IMR-90 (cell line): ENCODE measurements at regions not wholly inside any gene's neighbourhood (a gene's known extent, or its start where the extent isn't known, plus 50 kb on each side); places are given as distances from the start of the nearest gene placed in this dataset.

ENCODE experiments used
- ATAC-seq: fragments of 200-7000 bp; cut with Tn5 transposase; 2 replicates; pipeline ENCODE4 v1.9.1; 2020; ENCODE audit warnings: low read depth, mild to moderate bottlenecking, moderate library complexity
- BruUV-seq: library from RNA; stranded (reverse); fragments of 400-500 nt; replicated peaks from 2 replicates; lab custom pipeline; 2021; lab: Mats Ljungman, UMichigan
- CTCF ChIA-PET: fragments of 300-600 bp; formaldehyde crosslinking; extraction: SDS; loops from one replicate; lab custom pipeline; 2021; ENCODE audit warnings: antibody characterized with exemption; lab: Yijun Ruan, JAX
- POLR2A ChIA-PET: fragments of 300-600 bp; sonication (Branson Sonifier 250); formaldehyde crosslinking; loops from one replicate; lab custom pipeline; 2022; ENCODE audit warnings: antibody characterized with exemption; ENCODE audit not compliant: unreplicated experiment; lab: Charles Lee
- DNase-seq: peaks from one replicate; pipeline ENCODE4 v3.0.0; 2013
- H2AFZ ChIP-seq: replicated peaks from 2 replicates; pipeline ENCODE3; 2013; ENCODE audit warnings: low read length, mild to moderate bottlenecking; ENCODE audit not compliant: poor library complexity
- H2AK5ac ChIP-seq: 2 replicates; pipeline ENCODE4 v1.6.1; 2013; ENCODE audit warnings: low read depth, low read length, inconsistent platforms
- H2AK9ac ChIP-seq: replicated peaks from 2 replicates; pipeline ENCODE3; 2013; ENCODE audit warnings: mild to moderate bottlenecking, low read depth, low read length, moderate library complexity; ENCODE audit not compliant: poor library complexity
- H2BK120ac ChIP-seq: 2 replicates; pipeline ENCODE4 v1.6.1; 2013; ENCODE audit warnings: low read depth, low read length, inconsistent platforms
- H2BK15ac ChIP-seq: 3 replicates; pipeline ENCODE4 v1.6.1; 2013; ENCODE audit warnings: low read depth, low read length, inconsistent platforms
- H2BK20ac ChIP-seq: 2 replicates; pipeline ENCODE4 v1.6.1; 2013; ENCODE audit warnings: low read depth, mild to moderate bottlenecking, inconsistent platforms, low read length, moderate library complexity
- H2BK5ac ChIP-seq: 2 replicates; pipeline ENCODE4 v1.6.1; 2013; ENCODE audit warnings: mild to moderate bottlenecking, low read depth, low read length, inconsistent platforms; ENCODE audit not compliant: poor library complexity, severe bottlenecking
- H3K14ac ChIP-seq: replicated peaks from 2 replicates; pipeline ENCODE4 v1.6.1; 2013; ENCODE audit warnings: low read depth, low read length, inconsistent platforms
- H3K18ac ChIP-seq: 2 replicates; pipeline ENCODE4 v1.6.1; 2013; ENCODE audit warnings: low read depth, low read length, control low read depth
- H3K23ac ChIP-seq: 2 replicates; pipeline ENCODE4 v1.6.1; 2013; ENCODE audit warnings: low read depth, low read length, inconsistent platforms
- H3K27ac ChIP-seq: 2 replicates; pipeline ENCODE4 v1.5.1; 2013; ENCODE audit warnings: mild to moderate bottlenecking, control low read depth, low read length; ENCODE audit not compliant: insufficient read depth
- H3K27me3 ChIP-seq: 2 replicates; pipeline ENCODE4 v1.6.1; 2013; ENCODE audit warnings: low read length; ENCODE audit not compliant: control insufficient read depth, insufficient read depth
- H3K36me3 ChIP-seq: 2 replicates; pipeline ENCODE4 v1.6.1; 2013; ENCODE audit warnings: low read length, mixed read lengths; ENCODE audit not compliant: control insufficient read depth, insufficient read depth
- H3K4ac ChIP-seq: 2 replicates; pipeline ENCODE4 v1.6.1; 2013; ENCODE audit warnings: low read depth, low read length, inconsistent platforms
- H3K4me1 ChIP-seq: 2 replicates; pipeline ENCODE4 v1.6.1; 2013; ENCODE audit warnings: low read length, mixed read lengths; ENCODE audit not compliant: control insufficient read depth, insufficient read depth
- H3K4me2 ChIP-seq: 2 replicates; pipeline ENCODE4 v1.6.1; 2013; ENCODE audit warnings: low read depth, mild to moderate bottlenecking, control low read depth, low read length, moderate library complexity
- H3K4me3 ChIP-seq: 2 replicates; pipeline ENCODE4 v1.5.1; 2013; ENCODE audit warnings: low read depth, mild to moderate bottlenecking, control low read depth, low read length, moderate library complexity; ENCODE audit not compliant: insufficient read depth
- H3K56ac ChIP-seq: 2 replicates; pipeline ENCODE4 v1.6.1; 2013; ENCODE audit warnings: low read length, inconsistent platforms; ENCODE audit not compliant: insufficient read depth; ENCODE audit errors: extremely low read depth
- H3K79me1 ChIP-seq, 2 experiments: 2 replicates each; pipeline ENCODE4 v1.6.1; 2013; ENCODE audit warnings: low read length in 2 of 2, inconsistent platforms in 1 of 2, low read depth in 1 of 2
- H3K9ac ChIP-seq: 2 replicates; pipeline ENCODE4 v1.6.1; 2013; ENCODE audit warnings: low read depth, low read length, control low read depth
- H3K9me1 ChIP-seq: 2 replicates; pipeline ENCODE4 v1.6.1; 2013; ENCODE audit warnings: low read length, inconsistent platforms; ENCODE audit not compliant: insufficient read depth
- H3K9me3 ChIP-seq: 2 replicates; pipeline ENCODE4 v1.6.1; 2013; ENCODE audit warnings: low read length; ENCODE audit not compliant: control insufficient read depth, insufficient read depth
- H4K20me1 ChIP-seq: 2 replicates; pipeline ENCODE4 v1.6.1; 2013; ENCODE audit warnings: low read length, inconsistent platforms; ENCODE audit not compliant: insufficient read depth
- H4K5ac ChIP-seq: 2 replicates; pipeline ENCODE4 v1.6.1; 2013; ENCODE audit warnings: mild to moderate bottlenecking, low read depth, low read length, control low read depth
- H4K8ac ChIP-seq, 2 experiments: 2 replicates each; pipeline ENCODE4 v1.6.1; 2013; ENCODE audit warnings: low read depth in 2 of 2, low read length in 2 of 2, control low read depth in 1 of 2, inconsistent platforms in 1 of 2
- H4K91ac ChIP-seq: 2 replicates; pipeline ENCODE4 v1.6.1; 2013; ENCODE audit warnings: low read depth, low read length, inconsistent platforms; ENCODE audit not compliant: insufficient read depth
- BHLHE40 ChIP-seq: fragments of 150-350 bp; IDR thresholded peaks from 2 replicates; pipeline ENCODE4 v1.6.1; 2016; ENCODE audit warnings: mild to moderate bottlenecking, low read depth, low read length
- CEBPB ChIP-seq: IDR thresholded peaks from 2 replicates; pipeline ENCODE4 v1.6.1; 2012; ENCODE audit warnings: low read depth, low read length, improper control_type of control experiment
- CHD1 ChIP-seq: IDR thresholded peaks from 2 replicates; pipeline ENCODE4 v1.6.1; 2012; ENCODE audit warnings: low read depth, low read length, improper control_type of control experiment
- CTCF ChIP-seq: conservative IDR thresholded peaks from 2 replicates; pipeline ENCODE4 v1.5.1; 2012; ENCODE audit warnings: mild to moderate bottlenecking, low read depth, low read length, improper control_type of control experiment
- ELK1 ChIP-seq: fragments of 150-350 bp; IDR thresholded peaks from 2 replicates; pipeline ENCODE4 v1.6.1; 2016; ENCODE audit warnings: low read depth, mild to moderate bottlenecking, low read length, moderate library complexity, borderline replicate concordance
- FOS ChIP-seq: fragments of 150-350 bp; IDR thresholded peaks from 2 replicates; pipeline ENCODE4 v1.6.1; 2016; ENCODE audit warnings: low read depth, low read length
- MAFK ChIP-seq: IDR thresholded peaks from 2 replicates; pipeline ENCODE4 v1.6.1; 2012; ENCODE audit warnings: low read depth, low read length, improper control_type of control experiment
- MAZ ChIP-seq: IDR thresholded peaks from 2 replicates; pipeline ENCODE4 v1.6.1; 2012; ENCODE audit warnings: low read depth, mild to moderate bottlenecking, low read length, improper control_type of control experiment, moderate library complexity, borderline replicate concordance
- MXI1 ChIP-seq: IDR thresholded peaks from 2 replicates; pipeline ENCODE4 v1.6.1; 2012; ENCODE audit warnings: low read depth, mild to moderate bottlenecking, low read length, moderate library complexity, borderline replicate concordance
- NFE2L2 ChIP-seq: fragments of 150-350 bp; IDR thresholded peaks from 2 replicates; pipeline ENCODE4 v1.6.1; 2016; ENCODE audit warnings: low read depth, mild to moderate bottlenecking, low read length
- POLR2A ChIP-seq: IDR thresholded peaks from 2 replicates; pipeline ENCODE4 v1.6.1; 2012; ENCODE audit warnings: mild to moderate bottlenecking, low read depth, low read length
- RAD21 ChIP-seq: IDR thresholded peaks from 2 replicates; pipeline ENCODE4 v1.6.1; 2012; ENCODE audit warnings: low read length, improper control_type of control experiment
- RCOR1 ChIP-seq: IDR thresholded peaks from 2 replicates; pipeline ENCODE4 v1.6.1; 2012; ENCODE audit warnings: mild to moderate bottlenecking, low read length, improper control_type of control experiment; ENCODE audit not compliant: insufficient replicate concordance
- RFX5 ChIP-seq: IDR thresholded peaks from 2 replicates; pipeline ENCODE4 v1.8.0; 2012; ENCODE audit warnings: low read depth, mild to moderate bottlenecking, low read length, moderate library complexity
- SMC3 ChIP-seq: fragments of 150-350 bp; IDR thresholded peaks from 2 replicates; pipeline ENCODE4 v1.6.1; 2016; ENCODE audit warnings: low read depth, mild to moderate bottlenecking, antibody characterized with exemption, low read length, moderate library complexity
- dilution Hi-C: fragments of 300-500 bp; cut with HindIII; formaldehyde crosslinking; loops from one replicate; pipeline ENCODE4 v1.14.3; 2018; ENCODE audit warnings: low sequenced_read_pairs; ENCODE audit not compliant: unreplicated experiment
- in situ Hi-C: fragments of 300-500 bp; cut with MboI; formaldehyde crosslinking; loops from 3 replicates; pipeline ENCODE4 v1.14.3; 2019; ENCODE audit warnings: low sequenced_read_pairs, inconsistent platforms, mixed read lengths
- intact Hi-C: fragments of 100-400 bp; cut with micrococcal nuclease; formaldehyde crosslinking; loops from 2 replicates; pipeline ENCODE4 v1.10.0; 2022

- Histone ChIP-seq H3K27me3 (no peaks in the 10 kb centered on the region), H3K14ac (no peak overlapping the region), H3K18ac (no peak overlapping the region), H3K23ac (no peak overlapping the region), H4K8ac (no peak overlapping the region), H2AK9ac (no peak overlapping the region), H2BK15ac (no peak overlapping the region), H3K9ac (no peak overlapping the region), H4K91ac (no peak overlapping the region), H4K5ac (no peak overlapping the region), H3K36me3 (no peaks in the 10 kb centered on the region), H2BK20ac (no peak overlapping the region), H2AK5ac (no peak overlapping the region), H3K4me1 (no peaks in the 10 kb centered on the region), H2BK120ac (no peak overlapping the region), H2BK5ac (no peak overlapping the region), H3K79me1 (no peaks in the 10 kb centered on the region), H4K20me1 (no peaks in the 10 kb centered on the region), H2AFZ (no peak overlapping the region), H3K9me1 (no peaks in the 10 kb centered on the region), H3K4me3 (no peak overlapping the region), H3K4ac (no peak overlapping the region), H3K4me2 (no peak overlapping the region), H3K27ac (no peak overlapping the region), H3K9me3 (peaks cover 10% of the 10 kb centered on the region), H3K56ac (no peak overlapping the region)
- no peak for TF ChIP-seq CTCF
- TF ChIP-seq BHLHE40: no peak
- no peak for TF ChIP-seq MXI1
- no peak for TF ChIP-seq NFE2L2
- TF ChIP-seq MAFK: no peak
- TF ChIP-seq ELK1: no peak
- TF ChIP-seq POLR2A: no peak
- TF ChIP-seq FOS: no peak
- no peak for TF ChIP-seq CHD1
- no peak for TF ChIP-seq CEBPB
- TF ChIP-seq MAZ: no peak
- TF ChIP-seq SMC3: no peak
- no peak for TF ChIP-seq RFX5
- no peak for TF ChIP-seq RCOR1
- no peak for TF ChIP-seq RAD21
- ChIA-PET CTCF (no interaction called here), POLR2A (no interaction called here)
- BruUV-seq: no TSS peak
- DNase-seq (no peak), ATAC-seq (no peak)
- dilution Hi-C loops: no loop called here
- in situ Hi-C loops: no loop called here
- intact Hi-C loops: no loop called here
Measured at GRCh38 chr18:42446195-42446594, 491.2 kb downstream of the PIK3C3 start.
